ENCODE measurements at regions not wholly inside any gene's neighbourhood (a gene's known extent, or its start where the extent isn't known, plus 50 kb on each side); places are given as distances from the start of the nearest gene placed in this dataset.

DNA sequence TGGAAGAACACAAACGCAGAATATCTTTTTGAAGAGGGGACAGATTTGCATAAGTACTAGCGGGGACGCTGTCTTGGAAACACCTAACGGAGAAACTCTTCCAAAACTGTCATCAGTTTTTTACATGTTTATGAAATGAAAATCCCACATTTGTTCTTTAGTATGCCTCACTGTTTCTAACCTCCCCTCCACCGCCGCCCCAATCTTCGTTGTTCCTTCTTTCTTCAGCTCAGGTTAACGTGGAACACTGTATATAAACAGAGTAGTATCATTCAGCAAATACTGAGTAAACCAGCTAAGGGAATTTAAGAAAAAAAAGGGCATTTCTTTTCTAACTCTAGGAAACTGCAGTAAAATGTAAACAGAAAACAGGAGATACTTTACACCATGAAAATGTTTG lies 2345.6 kb downstream of the PCDH7 start:
- DNase-seq (ENCODE audit: low read depth, low spot score) (no peak), ATAC-seq (no peak)
- RAD21 ChIA-PET (ENCODE audit: low non-redundant PET in 1 of 2, low total read pairs in 2 of 2, uncharacterized antibody in 2 of 2, unreplicated experiment in 2 of 2) = no interaction called here
- Histone ChIP-seq H3K4me2 (ENCODE audit: low read length) (no peak overlapping the region), H3K4me1 (ENCODE audit: control insufficient read depth in 1 of 2, insufficient read depth in 2 of 2, low read length in 2 of 2) (no peaks in the 10 kb centered on the region), H3K27me3 (ENCODE audit: insufficient read depth, low read length) (no peaks in the 10 kb centered on the region), H3K4me3 (replicated peaks in 1 of 2; ENCODE audit: low read depth in 1 of 2, low read length in 2 of 2) (no peak overlapping the region), H3K27ac (ENCODE audit: low read depth, low read length) (no peak overlapping the region), H4K20me1 (ENCODE audit: insufficient read depth) (no peaks in the 10 kb centered on the region), H2AFZ (ENCODE audit: low read depth, low read length, poor library complexity, severe bottlenecking) (no peak overlapping the region), H3K79me2 (ENCODE audit: insufficient read depth, low read length) (no peaks in the 10 kb centered on the region), H3K9me3 (ENCODE audit: control insufficient read depth in 1 of 2, insufficient read depth in 1 of 2, low read depth in 1 of 2, low read length in 2 of 2) (no peaks in the 10 kb centered on the region), H3K36me3 (ENCODE audit: control insufficient read depth in 1 of 2, insufficient read depth in 2 of 2, low read length in 2 of 2) (no peaks in the 10 kb centered on the region), H3K9me2 (ENCODE audit: insufficient read depth) (no peaks in the 10 kb centered on the region), H3K9ac (ENCODE audit: low read length) (no peak overlapping the region)
- TF ChIP-seq CEBPB (IDR thresholded peaks at IDR 0.05; ENCODE audit: low read depth) (no peak), MAX (IDR thresholded peaks at IDR 0.05) (no peak), FOSL1 (IDR thresholded peaks at IDR 0.05; ENCODE audit: low read depth) (no peak), ZFX (IDR thresholded peaks at IDR 0.05) (no peak), ELF1 (IDR thresholded peaks at IDR 0.05; ENCODE audit: borderline replicate concordance, low read depth) (no peak), YY1 (IDR thresholded peaks at IDR 0.05; ENCODE audit: extremely low read depth, insufficient replicate concordance, low read depth, low read length) (no peak), SIN3A (IDR thresholded peaks at IDR 0.05; ENCODE audit: low read depth) (no peak), POLR2AphosphoS5 (IDR thresholded peaks at IDR 0.05; ENCODE audit: low read depth, low read length) (no peak), EZH2phosphoT487 (IDR thresholded peaks at IDR 0.05; ENCODE audit: borderline replicate concordance) (no peak), RAD21 (IDR thresholded peaks at IDR 0.05; ENCODE audit: low read depth) (no peak), EGR1 (IDR thresholded peaks at IDR 0.05; ENCODE audit: low read depth) (no peak), JUND (IDR thresholded peaks at IDR 0.05) (no peak), SRF (IDR thresholded peaks at IDR 0.05; ENCODE audit: low read depth) (no peak), CTCF (IDR thresholded peaks at IDR 0.05 in 2 of 3, conservative IDR thresholded peaks at IDR 0.05 in 1 of 3; ENCODE audit: borderline replicate concordance in 1 of 3, insufficient read depth in 1 of 3, low read depth in 2 of 3, low read length in 2 of 3) (no peak), EZH2 (IDR thresholded peaks at IDR 0.05) (no peak), TCF7L2 (IDR thresholded peaks at IDR 0.05; ENCODE audit: borderline replicate concordance, extremely low read depth, insufficient read depth, insufficient read length) (no peak), CBX3 (IDR thresholded peaks at IDR 0.05; ENCODE audit: low read depth) (no peak), ATF3 (IDR thresholded peaks at IDR 0.05) (no peak), ZNF274 (IDR thresholded peaks at IDR 0.05; ENCODE audit: low read depth, low read length) (no peak)
- TF ChIP-seq, protein P1, sequence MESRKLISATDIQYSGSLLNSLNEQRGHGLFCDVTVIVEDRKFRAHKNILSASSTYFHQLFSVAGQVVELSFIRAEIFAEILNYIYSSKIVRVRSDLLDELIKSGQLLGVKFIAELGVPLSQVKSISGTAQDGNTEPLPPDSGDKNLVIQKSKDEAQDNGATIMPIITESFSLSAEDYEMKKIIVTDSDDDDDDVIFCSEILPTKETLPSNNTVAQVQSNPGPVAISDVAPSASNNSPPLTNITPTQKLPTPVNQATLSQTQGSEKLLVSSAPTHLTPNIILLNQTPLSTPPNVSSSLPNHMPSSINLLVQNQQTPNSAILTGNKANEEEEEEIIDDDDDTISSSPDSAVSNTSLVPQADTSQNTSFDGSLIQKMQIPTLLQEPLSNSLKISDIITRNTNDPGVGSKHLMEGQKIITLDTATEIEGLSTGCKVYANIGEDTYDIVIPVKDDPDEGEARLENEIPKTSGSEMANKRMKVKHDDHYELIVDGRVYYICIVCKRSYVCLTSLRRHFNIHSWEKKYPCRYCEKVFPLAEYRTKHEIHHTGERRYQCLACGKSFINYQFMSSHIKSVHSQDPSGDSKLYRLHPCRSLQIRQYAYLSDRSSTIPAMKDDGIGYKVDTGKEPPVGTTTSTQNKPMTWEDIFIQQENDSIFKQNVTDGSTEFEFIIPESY (IDR thresholded peaks at IDR 0.05; ENCODE audit: extremely low read depth, insufficient replicate concordance, low read length) = no peak
- CTCF ChIA-PET = no interaction called here
- no TSS peak for BruUV-seq (replicated peaks)
- intact Hi-C loops (cut with micrococcal nuclease) = no loop called here
- POLR2A ChIA-PET = no interaction called here

Data from HCT116 (cell line).